ENCODE measurements at regions not wholly inside any gene's neighbourhood (a gene's known extent, or its start where the extent isn't known, plus 50 kb on each side); places are given as distances from the start of the nearest gene placed in this dataset.

DNA sequence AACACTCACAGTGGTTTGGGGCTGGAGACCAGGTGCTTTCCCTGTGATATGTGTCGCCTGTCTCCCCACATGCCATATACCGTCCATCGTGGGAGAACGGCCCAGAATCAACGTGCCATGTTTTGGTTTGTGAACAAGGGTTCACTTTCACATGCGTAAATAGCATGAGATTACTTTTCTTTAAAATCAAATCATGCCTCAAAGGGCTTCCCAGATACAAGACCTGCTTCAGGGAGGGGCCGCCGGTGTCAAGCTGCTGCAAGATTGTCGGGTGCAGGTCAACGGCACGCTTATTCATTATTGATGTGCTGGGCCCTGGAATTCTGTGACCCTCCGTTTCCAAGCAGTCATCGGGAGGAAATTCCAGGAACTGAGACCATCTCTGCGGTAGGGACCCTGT lies 145.2 kb upstream of the RTL1 start:
- DNase-seq = no peak

DNA sequence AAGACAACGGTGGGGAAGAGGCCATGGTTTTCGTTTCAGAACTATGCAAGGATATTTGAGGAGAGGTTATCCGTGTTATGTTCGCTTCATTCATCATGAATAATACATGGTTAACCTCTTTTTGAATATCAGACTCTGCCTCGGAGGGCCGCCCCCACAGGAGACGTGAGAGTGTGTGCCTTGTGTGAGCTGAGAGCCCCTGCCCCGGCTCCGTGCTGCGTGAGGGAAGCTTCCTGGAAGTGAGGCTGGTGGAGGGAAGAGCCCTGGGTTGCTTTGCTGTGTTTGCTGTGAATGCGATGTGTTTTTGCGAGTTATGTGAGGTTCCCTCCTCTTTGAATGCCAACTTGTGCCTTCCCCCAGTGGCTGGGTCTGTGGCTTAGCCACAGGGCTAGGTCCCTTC lies 146.0 kb upstream of the RTL1 start:
- no peak for DNase-seq

DNA sequence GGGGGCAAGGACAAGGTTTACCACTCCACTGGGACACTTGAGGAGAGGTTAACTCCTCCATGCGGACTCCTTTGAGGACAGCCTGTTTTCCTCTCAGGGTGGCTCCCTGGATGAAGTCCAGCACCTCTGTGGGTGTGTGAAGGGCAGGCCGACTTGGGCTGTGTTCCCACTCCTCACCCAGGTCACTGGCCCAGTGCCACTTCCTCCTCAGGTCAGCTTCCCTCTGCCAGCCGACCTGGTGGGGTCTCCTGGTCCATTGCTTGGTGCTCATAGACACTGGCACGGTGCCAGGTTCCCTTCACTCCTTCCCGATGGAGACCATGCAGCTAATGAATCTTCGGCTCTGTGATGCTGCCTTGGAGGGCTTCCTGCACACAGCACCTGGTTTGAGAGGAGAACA lies 146.4 kb upstream of the RTL1 start:
- no peak for DNase-seq

DNA sequence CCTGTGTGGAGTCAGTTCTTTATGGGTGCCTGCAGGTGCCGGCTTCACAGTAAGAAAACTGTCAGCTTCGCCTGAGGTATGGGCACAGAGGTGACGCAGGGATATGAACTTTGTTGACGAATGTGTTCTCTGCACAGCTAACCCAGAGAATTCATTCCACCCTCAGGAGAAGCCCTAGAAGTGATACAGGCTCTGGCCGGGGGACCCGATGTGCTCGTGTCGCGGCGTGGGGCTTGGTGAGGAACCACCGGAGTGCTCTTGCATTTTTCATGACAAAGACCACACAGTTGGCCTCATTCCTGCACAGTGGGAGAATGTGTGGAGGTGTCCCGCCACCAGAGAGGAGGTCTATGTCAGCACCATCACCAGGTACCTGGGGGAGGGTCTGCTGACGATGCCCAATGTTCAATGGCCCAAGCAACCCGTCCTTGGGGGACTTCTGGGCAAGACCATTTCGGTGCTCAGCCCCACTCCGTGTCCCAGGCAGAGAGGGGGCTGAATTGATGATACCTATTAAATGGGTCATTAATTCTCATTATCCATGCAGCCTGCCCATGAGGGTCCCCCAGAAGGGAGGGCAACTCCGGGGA lies 147.5 kb upstream of the RTL1 start:
- no peak for DNase-seq

DNA sequence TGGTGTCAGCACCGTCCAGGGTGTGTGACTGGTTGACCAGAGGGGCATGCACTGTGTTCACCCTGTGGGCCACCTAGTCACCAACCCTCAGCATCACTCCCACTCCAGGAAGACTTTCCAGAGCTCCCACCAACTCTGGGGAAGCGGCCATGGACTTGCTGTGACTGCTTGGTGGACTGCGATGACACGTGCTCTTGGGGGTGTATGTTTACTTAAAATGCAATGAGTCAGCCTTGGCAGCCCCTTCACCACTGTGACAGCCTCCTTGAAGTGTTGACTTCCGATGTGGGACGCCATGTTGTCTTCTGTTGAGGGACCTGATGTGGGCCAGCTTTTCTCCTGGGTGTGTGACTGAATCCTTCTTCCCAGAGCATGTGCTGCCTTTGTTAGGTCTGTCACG lies 151.1 kb upstream of the RTL1 start:
- DNase-seq = no peak

DNA sequence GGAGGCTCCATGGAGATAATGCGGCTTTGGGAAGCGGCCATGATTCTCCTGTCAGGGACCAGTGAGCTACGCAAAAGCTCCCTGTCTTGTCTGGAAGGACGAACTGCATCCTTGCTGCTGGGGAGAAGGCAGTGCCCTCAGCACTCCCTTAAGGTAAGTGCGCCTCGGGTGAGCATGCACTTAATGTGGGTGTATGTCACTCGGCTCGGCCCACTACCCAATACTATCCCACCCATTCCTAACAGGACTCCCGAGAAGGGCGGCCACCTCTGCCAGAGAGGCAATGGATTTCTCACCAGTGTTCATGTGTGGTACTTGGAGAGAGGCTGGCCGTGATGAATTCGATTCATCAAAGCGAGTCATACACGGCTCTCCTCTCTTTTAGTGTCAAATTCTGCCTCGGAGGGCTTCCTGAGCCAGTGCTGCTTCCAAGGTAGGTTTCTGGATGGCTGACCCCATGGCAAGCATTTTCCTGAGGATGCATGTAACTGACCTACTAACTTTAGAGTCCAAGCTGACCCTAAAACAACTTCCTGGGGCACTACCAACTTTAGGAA lies 151.7 kb upstream of the RTL1 start:
- no peak for DNase-seq

DNA sequence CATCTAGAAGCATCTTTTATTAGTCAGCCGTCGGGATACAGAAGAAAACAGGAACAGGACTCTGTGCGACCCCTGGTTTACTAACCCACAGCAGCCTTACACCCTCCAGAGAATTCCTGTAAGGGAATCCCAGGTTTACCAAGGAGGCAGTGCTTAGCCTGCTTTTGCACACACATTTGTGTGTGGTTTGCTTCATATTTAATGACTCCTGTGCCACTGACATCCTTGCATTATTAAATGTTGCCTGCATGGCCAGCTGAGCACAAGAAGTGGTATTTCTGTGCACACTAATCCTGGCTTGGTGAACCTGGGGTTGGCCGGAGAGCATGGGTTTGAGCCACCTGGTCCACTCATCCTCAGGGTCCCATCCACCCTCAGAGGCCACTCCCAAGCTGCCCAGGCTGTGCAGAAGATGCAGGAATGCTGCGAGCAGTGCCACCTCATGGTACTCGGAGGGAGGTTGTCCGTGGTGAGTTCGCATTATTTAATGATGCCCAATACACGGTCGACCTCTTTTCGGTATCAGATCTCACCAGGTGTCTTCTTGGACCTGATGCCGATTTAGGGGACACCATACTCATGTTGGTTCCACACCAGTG lies 152.4 kb upstream of the RTL1 start:
- no peak for DNase-seq

DNA sequence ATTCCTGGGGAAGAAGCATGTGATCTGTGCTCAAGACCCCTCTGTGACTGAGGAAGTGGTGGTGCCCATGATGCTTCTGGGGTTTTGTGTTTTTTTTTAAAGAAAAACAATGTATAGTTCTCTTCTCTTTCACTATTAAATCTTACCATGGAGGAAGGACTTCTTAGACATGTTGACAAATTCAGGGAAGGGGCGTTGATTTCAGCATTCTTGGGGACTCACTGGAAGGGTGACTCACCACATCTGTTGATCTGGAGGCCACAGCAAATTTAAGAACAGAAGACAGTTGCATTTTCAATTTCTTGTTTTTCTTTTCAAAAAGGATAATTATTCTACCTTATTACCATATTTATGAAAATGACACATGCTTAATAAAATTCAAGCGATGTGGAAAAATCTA lies 152.9 kb upstream of the RTL1 start:
- no peak for DNase-seq

DNA sequence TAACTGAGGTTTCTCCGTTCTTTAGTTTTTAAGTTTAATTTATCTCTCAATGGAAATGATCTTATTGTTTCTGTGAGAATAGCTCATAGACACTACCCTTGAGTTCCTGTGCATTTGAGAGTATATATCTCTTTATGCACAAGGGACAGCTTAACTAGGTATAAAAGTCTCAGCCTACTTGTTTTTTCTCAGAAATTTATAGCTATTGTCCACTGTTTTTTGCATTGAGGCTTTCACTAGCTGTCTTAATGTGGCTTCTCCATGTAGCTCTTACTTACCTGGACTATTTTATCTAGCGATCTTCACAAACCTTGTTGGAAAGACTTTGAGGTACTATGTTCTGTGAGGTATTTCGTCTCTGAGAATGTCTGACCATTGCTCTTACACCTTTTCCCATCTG lies 153.9 kb upstream of the RTL1 start:
- DNase-seq = no peak

DNA sequence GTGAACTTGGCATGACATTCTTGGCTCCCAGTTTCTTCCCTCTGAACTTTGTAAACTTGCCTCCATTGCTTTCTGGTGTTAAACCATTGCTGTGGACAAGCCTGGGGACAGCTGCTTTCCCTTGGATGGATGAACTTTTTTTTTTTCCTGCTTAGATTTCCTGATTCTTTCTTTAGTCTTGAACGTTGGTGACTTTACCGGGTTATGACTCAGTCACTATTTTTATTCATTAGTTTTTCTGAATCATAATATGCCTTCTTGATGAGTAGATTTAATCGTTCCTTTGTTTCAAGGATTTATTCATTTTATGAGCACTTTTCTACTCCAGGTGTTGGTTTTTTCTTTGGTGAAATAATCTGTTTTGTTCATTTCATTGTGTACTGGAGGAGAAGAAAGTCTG lies 155.0 kb upstream of the RTL1 start:
- no peak for DNase-seq

DNA sequence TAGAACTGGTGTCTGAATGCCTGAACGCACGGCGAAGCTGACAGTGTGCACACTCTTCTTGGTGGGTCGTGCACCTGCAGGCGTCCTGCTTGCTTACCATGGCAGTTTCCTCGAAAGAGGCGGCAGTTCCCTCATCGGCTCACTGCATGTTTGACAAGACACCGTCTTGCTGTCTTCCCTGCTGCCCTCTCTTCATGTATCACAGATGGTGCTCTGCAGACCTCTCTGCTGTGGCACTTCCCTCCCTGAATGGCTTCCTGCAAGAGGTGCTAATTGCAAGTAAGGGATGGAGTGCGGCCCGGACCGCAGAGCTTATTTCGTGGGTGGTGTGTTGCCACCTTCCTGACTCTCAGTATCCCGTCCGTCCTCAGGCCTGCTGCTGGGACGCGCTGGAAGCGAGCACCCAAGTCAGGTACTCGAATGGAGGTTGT lies 156.7 kb upstream of the RTL1 start:
- no peak for DNase-seq

DNA sequence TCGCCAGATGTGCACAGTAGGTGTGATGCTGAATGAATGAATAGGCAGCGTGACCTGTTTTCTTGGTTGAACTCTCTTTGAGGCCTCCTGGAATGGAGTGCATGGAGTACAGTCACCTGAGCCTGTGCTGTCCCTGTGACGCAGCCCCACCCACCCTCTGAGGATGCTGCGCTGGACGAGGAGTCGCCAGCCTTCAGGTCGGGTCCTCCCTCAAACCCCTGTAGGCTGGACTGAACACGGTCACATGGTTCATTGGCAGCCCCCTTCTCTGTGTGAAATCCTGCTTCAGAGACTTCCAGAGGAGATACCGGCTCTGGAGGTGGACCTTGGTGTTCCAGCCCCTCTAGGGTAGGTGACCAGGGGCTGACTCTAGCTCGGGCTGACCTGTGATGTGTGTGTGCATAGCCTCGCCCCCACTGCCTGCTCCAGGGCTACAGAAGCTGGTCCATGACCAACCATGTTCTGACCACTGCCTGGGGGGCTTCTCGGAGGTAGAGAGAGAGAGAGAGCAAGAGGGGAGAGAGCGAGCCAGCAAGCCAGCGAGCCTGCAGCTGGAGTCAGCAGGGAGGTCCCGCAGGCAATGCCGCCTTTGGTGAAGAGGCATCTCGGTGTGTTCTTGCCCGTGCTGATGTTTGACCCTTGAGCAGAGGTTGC lies 158.0 kb upstream of the RTL1 start:
- DNase-seq = no peak

DNA sequence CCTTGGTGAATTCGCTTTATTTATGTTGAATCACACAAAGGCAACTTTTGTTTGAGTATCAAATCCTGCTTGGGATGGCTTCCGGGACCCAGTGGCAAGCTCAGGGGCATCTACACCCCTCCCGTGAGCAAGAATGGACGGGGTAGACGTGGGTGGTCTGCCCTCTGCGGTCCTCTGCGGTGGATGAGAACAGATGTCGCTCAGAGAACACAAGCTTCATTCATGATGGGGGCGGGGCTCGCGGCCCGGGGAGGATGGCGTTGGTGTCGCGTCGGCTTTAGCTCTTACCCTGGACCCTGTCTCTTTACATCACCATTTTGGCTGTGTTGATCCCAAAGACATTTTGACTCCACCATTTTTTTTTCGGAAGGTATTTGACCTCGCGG lies 158.5 kb upstream of the RTL1 start:
- no peak for DNase-seq

DNA sequence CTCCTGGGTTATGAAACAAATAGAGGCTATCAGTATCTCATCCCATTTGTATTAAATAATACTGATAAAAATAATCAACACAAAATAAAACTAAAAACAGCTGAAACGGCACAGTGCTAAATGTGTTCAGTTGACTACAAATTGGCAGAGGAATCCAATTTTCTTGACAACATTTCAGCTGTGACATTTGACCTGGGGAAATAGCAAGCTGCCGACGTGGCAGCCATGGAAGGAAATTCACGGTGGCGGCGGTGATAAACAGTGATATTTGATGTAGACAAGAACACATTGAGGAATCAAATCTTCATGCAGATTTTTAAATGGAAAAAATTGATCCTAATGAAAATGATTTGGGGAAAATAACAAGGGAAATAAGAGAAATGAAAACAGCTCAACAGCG lies 159.1 kb upstream of the RTL1 start:
- DNase-seq = no peak

DNA sequence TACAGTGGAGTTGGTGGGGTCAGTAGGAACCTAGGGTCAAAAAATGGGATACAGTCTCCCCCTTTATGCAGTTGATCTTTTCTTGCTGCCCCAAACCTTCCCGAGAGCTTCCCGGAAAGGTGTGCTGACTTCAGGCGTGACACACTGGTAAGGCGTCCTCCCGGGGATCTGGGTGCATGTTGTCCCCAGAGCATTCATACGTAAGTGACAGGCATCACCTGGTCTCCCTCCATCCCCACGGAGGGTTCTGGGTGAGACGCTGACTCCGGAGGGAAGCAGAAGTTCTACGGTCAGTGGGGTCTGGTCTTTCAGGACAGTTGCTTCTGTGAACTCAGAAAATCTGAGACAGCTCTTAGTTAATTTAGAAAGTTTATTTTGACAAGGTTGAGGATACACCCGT lies 159.6 kb upstream of the RTL1 start:
- no peak for DNase-seq

DNA sequence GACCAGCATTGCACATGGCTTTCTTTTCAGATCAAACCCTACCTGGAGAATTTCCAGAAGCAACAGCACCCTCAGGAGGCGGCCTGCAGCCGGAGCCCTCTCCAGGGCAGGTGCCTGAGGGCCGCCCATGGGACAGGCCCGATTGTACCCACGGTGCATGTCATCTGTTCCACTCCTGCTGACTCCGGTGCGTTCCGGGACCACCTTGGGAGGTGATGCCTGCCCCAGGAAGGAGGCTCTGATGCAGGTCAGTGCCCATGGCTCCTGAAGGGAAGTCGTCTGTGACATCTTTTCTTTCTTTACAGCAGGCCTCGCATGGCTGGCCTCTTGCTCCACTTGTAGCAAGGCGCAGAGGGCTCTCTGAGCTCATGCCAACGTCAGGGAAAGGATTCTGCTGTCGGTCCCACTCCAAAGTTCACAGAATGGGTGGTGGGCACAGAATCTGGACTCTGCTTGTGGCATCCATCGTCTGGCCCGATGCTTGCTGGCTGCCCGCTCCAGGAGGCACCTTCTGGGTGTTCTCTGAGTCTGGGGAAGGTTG lies 160.7 kb upstream of the RTL1 start:
- no peak for DNase-seq

DNA sequence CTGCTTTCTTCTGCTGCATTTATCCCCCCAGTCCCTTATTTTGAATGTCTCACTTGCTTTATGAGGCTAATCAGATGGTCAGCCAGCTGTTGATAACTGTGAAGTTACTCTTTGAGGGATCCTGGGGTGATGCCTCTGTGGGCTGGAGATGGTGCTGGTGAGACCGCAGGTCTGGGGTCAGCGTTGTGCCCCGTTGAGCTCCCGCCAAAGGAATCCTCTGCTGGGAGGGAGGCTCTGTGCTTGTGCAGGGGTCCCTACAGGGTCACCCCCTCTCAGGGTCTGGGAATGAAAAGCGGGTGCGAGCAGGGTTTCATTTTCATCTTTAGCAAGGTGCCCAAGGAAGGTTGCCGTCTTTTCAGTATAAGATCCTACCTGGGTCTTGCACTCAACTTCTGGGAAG lies 161.2 kb upstream of the RTL1 start:
- DNase-seq = no peak

DNA sequence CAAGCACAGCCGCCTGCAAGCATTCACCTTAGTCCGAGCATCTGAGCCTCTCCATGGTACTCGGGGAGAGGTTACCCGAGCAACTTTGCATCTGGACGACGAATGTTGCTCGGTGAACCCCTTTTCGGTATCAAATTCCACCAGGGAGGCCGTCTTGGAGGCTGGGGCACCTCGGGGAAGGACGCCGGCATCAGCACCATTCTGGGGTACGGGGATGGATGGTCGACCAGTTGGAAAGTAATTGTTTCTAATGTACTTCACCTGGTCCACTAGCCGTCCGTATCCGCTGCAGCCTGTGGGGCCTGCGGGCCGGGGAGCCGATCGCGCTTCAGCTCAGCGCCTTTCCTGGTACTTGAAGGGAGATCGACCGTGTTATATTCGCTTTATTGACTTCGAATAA lies 161.7 kb upstream of the RTL1 start:
- DNase-seq = no peak

DNA sequence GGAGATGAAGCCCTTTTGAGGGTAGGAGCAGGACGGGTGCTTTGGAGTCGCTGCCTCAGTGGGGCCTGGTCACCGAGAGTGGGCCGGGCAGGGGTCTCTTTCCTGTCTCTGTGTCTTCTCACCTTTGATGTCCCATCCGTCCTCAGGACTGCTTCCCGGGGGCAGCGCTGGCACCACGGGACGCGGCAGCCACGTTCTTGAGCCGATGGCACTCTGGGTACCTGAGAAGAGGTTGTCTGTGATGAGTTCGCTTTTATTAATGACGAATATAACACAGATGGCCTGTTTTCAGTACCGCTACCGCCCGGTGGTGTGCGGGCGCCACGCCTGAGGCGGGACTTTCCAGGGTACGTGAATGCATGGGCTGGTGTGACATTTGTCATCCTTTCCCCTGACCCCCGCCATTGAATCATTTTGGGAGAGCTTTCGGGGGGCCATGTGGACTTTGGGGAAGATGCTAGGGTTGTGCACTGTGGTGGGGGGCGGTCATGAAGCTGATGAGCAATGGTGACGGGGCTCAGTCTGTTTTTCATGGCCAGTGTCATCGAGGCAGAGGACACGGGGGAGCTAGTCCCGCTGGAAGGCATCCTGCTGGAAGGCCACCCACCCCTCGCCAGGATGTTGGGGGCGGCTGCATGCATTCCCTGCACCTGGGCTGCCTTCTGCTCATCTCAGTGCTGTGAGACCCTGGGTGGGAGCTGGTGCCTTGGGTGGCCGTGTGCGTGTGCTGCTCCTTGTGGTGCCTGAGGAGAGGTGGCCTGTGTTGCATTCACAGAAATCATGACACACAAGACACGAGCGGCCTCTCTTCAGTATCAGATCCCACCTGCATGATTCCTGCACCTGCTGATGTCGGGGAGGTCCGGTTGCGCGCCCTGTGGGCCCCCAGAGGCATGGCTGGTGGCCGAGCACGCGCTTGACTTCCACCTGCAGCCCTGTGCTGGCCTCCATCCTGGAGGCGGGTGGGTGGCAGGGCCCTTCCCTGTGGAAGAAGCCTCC lies 162.5 kb upstream of the RTL1 start:
- no peak for DNase-seq

DNA sequence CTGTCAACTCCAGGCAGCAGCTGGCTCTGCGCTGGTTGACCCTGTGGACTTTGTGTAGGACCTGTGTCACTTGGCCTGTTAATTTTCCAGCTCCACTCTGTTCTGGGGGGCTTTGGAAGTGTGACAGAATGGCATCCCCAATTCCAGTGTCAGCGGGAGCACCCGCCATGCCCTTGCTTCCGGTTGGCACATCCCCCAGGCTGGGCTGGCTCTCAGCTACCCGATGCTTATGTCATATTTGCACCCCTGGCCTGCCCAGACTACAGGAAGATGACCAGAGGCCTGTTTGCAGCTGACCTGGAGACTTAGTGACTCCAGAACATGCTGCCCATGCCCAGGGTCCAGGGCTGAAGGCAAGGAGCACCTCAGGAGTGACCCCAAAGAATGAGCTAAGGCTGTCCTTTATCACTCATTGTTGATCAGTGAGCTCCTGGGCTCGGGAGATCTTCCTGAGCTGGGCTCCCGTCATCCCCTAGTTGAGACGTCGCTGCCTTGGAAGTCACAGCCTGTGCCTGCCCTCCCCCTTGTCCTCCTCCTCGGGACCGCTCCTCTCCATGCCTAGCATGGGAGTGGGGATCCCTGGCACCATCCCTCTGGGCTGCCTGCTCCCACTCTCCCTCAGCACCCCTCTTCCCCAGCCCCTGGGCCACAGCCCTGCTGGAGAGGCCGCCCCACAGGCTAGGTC lies 163.4 kb upstream of the RTL1 start:
- DNase-seq = no peak

DNA sequence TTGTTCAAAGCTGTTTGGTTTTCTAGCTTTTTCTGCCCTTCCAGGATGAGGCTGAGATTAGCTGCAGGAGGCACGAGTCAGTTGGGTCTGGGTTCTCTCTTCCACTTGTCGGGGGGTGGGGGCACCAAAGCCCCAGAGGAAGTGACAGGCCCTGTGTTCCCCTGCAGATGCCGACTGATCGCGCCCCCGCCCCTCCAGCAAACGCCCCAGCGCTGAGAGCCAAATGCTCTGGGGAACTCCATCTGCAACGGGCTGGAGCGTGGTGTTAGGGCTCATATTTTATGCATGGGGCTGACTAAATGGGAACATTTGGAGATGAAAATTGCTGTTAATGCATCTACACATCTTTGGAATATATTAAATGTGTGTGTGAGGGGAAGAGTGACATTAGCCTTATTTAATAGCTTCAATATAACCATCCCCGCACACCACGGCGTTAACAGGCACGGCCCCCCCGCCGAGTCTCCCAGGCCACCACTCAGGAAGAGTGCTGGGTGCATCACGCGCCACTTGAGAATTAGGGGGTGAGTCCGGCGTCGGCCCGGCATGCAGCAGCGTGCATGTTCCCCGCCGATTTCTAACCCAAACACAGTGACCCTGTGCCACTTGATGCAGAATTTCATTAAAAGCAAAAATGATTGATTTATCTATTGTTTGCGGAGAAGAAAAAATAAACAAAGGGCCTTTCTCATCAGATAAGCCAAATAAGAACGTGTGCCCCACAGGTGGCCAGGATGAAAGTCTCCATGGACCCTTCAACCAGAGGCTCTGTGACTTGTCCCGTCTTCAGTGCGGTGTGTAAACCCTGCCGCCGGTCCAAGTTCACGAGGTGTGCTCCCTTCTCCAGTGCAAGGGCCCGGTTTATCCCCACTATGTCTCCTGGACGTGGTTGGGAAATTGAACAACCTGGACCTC lies 165.0 kb upstream of the RTL1 start:
- no peak for DNase-seq

DNA sequence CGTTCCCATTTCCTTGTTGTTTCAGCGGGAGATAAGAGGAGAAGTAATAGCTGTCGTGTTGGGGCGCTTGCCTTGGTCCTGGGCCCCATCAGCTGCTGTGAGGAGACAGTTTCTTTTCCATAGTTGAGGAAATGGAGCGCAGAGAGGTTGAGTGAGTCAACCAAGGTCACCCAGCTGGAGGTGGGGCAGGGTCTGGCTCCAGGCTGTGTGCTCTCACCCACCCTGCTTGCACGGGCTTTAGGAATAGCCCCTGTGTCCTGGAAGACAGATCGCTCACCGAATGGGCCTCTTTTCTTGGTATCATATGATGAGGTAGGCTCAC lies 165.7 kb upstream of the RTL1 start:
- no peak for DNase-seq
